ENCODE measurements at regions not wholly inside any gene's neighbourhood (a gene's known extent, or its start where the extent isn't known, plus 50 kb on each side); places are given as distances from the start of the nearest gene placed in this dataset.

DNA sequence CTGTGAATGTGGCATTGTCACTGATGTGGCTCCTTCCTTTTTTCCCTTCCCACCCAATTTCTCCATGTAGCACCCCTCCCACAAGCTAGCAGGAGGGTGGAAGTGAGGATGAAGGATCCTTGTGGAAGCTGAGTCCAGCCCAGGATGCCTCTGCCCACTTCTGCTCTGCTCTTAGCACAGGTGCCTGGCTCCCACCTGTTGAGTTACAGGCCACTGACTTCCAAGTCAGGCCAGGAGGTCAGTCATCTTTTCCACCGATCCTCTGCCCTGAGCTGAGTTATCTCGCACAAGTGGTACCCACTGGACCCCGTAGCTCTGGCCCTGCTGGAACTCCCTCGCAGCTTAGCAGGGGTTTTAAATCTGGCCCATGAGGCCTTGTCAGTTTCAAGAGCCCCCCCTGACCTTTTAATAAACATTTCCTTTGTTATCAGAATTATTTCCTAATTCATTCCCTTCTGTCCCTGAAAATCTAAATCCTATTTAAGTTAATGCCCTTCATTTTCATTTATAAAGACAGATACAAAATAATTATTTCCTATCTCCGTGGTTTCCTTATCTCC lies 125.3 kb upstream of the CADM1 start:
- TF ChIP-seq CTCF (IDR thresholded peaks at IDR 0.05) (no peak), POLR2A (IDR thresholded peaks at IDR 0.05) (no peak)
